BLaER1 treated with 17β-estradiol and CSF1 and Interleukin-3, amounts not matched to agents 10 nM and 100 nM (cell line): ENCODE measurements at regions not wholly inside any gene's neighbourhood (a gene's known extent, or its start where the extent isn't known, plus 50 kb on each side); places are given as distances from the start of the nearest gene placed in this dataset.

ENCODE experiments used
- H3K27ac ChIP-seq, 11 experiments: shearing (Covaris generic); formaldehyde crosslinking; 2 replicates each; pipeline ENCODE4 v1.8.1; 2022
- H3K27me3 ChIP-seq, 11 experiments: shearing (Covaris generic); formaldehyde crosslinking; 2 replicates each; pipeline ENCODE4 v1.8.1; 2022
- H3K36me3 ChIP-seq, 11 experiments: shearing (Covaris generic); formaldehyde crosslinking; 2 replicates each; pipeline ENCODE4 v1.8.1; 2022
- H3K4me1 ChIP-seq, 10 experiments: shearing (Covaris generic); formaldehyde crosslinking; 2 replicates each; pipeline ENCODE4 v1.8.1; 2022
- H3K4me2 ChIP-seq, 11 experiments: shearing (Covaris generic); formaldehyde crosslinking; 2 replicates each; pipeline ENCODE4 v1.8.1; 2022
- H3K4me3 ChIP-seq, 10 experiments: shearing (Covaris generic); formaldehyde crosslinking; 2 replicates each; pipeline ENCODE4 v1.8.1; 2022
- H3K9ac ChIP-seq, 11 experiments: shearing (Covaris generic); formaldehyde crosslinking; 2 replicates each; pipeline ENCODE4 v1.8.1; 2022
- H3K9me3 ChIP-seq, 11 experiments: shearing (Covaris generic); formaldehyde crosslinking; replicated peaks in 1 of 11; 2 replicates each; pipeline ENCODE4 v1.8.1; 2022
- H4K20me1 ChIP-seq, 11 experiments: shearing (Covaris generic); formaldehyde crosslinking; 2 replicates each; pipeline ENCODE4 v1.8.1; 2022
- Cebpa-rat ChIP-seq, 11 experiments: shearing (Covaris generic); IDR thresholded peaks; 2 replicates each; pipeline ENCODE4 v1.8.1; 2022

DNA sequence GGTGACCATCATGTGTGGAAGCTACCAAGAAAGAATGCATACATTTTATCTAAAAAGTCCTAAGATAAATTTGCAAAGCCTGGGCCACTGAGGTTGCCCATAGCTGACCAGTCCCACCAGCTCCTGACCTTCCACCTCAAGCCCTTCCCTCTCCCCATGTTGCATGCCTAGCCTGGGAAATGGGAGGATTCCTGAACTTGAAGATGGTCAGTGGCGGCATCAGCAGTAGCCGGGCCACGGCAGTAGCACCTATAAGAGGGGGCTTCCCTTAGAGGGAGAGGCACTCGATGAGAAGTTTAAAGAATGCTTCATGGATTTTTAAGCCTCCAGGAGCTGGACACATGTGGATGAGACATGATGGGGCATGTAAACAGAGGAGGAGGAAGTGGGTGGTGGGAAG, 172.1 kb downstream of the KLF13 start:
- H3K9me3 ChIP-seq, result peaks cover 0 to 3% (median 0%) of the 10 kb centered on the region in 11 experiments; a peak in 2 of 22 replicates
- TF ChIP-seq Cebpa-rat (IDR thresholded peaks at IDR 0.05), result no peak
- no peaks in the 10 kb centered on the region; a peak in 1 of 22 replicates for H4K20me1 ChIP-seq
- no peak overlapping the region for H3K4me3 ChIP-seq
- H3K4me1 ChIP-seq, result peaks cover 20 to 30% (median 24%) of the 10 kb centered on the region in 10 experiments
- no peaks in the 10 kb centered on the region for H3K36me3 ChIP-seq
- no peak overlapping the region for H3K27ac ChIP-seq
- H3K9ac ChIP-seq, result no peak overlapping the region
- no peaks in the 10 kb centered on the region for H3K27me3 ChIP-seq
- no peak overlapping the region for H3K4me2 ChIP-seq

DNA sequence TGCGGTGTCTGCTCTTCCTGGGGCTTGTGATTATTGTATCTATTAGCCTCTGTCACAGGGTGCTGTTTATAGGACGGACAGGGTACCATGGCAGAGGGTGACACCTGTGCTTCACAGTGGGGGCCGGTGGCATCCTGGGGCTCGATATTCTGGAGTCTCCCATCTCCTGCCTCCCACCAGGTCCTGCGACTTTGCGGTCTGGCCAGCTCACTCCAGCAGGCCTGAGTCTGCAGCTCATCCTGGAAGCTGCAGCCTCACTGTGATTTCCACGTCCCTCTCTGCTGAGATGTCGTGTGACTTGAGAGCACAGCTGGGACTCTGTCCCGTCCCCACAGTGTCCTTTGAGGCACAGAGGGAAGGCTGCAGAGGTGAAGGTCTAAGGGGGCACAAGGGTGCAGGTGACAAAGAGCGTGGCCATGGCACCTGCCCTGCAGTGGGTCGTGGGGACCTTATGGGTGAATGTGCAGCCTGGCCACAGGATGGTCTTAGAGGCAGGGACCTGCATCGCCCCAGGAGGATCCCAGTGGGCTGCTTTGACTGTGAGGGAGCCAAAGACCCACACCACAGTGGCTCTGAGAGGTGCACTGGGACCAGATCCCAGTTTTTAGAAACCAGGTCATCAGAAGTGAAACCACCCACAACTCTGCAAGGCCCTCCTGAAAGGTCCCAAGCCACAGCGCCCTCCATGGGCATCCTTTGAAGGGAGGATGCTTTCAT, 172.8 kb downstream of the KLF13 start:
- Histone ChIP-seq H3K36me3 (no peaks in the 10 kb centered on the region), H3K9ac (no peak overlapping the region), H3K27ac (peak overlapping the region in 2 of 11 experiments; percentile 29 to 58; a peak in 1 of 22 replicates), H3K4me2 (peak overlapping the region; percentile 71 to 88 (median 79)), H3K4me1 (peaks cover 20 to 30% (median 24%) of the 10 kb centered on the region in 10 experiments), H3K9me3 (no peaks in the 10 kb centered on the region), H4K20me1 (no peaks in the 10 kb centered on the region; a peak in 1 of 22 replicates), H3K4me3 (no peak overlapping the region), H3K27me3 (no peaks in the 10 kb centered on the region)
- no peak for TF ChIP-seq Cebpa-rat (IDR thresholded peaks at IDR 0.05)

DNA sequence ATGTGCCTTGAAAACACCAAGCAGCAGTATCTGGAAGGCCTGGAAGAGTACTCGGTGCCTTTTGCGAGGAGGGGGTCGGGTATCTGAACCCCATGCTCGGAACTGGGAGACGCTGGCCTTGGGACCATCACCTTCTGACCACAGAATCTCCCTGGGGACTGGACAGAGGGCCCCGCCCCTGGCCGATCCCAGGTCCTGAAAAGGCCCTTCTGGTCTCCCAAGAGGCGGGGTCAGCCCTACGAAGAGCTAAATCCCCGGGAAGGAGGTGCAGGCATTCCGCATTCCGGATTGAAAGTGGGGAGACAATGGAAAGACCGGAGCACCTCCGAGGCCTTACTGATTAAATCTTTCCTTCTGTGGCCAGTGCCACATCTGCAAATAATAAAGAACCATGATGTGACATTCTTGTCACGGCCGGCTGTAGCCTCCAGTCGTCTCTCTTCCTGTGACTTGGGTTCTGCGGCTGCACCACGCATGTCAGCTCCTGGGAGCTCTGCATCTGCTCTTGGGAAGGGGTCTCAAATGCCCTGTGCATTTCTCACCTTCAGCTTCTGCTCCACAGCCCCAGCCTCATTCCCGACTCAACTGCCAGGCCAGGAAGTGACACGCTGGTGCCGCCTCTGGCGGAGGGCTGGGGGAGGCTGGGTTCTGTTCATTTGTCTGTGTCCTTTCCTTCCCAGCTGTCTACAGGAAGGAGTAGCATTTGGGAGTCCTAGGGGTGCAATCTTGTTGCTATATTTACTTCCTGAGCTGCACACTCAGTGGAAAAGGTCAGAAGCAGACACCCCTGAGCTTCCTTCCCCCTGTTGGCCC, 173.5 kb downstream of the KLF13 start:
- no peaks in the 10 kb centered on the region for H3K27me3 ChIP-seq
- peak overlapping the region; percentile 71 to 88 (median 79) for H3K4me2 ChIP-seq
- peak overlapping the region in 8 of 11 experiments; percentile 5 to 58 (median 28); a peak in 11 of 22 replicates for H3K27ac ChIP-seq
- H3K9me3 ChIP-seq, result no peaks in the 10 kb centered on the region
- no peak overlapping the region for H3K4me3 ChIP-seq
- no peaks in the 10 kb centered on the region for H3K36me3 ChIP-seq
- TF ChIP-seq Cebpa-rat (IDR thresholded peaks at IDR 0.05), result no peak
- peaks cover 20 to 28% (median 24%) of the 10 kb centered on the region in 10 experiments for H3K4me1 ChIP-seq
- no peaks in the 10 kb centered on the region for H4K20me1 ChIP-seq
- peak overlapping the region in 3 of 11 experiments; percentile 9 to 31 (median 12); a peak in 1 of 22 replicates for H3K9ac ChIP-seq

DNA sequence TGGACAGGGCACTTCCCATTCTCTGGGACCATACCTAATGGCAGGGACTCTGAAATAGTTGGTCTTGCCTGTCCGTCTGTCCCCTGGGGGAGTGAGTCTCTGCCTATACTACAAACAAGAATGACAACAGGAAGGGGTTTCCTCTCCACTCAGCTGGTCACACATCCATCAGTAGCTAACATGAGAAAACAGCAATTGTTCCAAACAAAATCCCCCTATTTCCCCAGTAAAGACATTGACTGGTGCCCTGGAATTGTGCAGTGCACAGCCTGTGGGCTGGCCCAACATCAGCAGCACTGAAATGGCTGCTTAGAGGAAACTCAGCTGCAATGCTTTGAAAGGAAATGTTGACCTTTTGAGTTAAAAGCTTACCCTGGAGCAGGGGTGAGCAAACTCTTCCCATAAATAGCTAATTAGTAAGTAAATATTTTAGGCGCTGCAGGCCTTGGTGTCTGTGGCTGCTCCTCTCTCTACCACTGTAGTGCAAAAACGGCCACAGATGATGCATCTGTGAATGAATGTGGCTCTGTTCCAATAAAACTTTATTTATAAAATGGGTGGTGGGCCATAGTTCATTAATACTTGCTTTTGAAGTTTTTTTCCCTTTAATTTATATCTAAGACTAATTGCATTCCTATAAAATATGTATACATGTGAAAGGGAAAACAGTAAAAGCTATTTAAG, 174.3 kb downstream of the KLF13 start:
- no peak for TF ChIP-seq Cebpa-rat (IDR thresholded peaks at IDR 0.05)
- peak overlapping the region in 3 of 11 experiments; percentile 9 to 31 (median 12); a peak in 1 of 22 replicates for H3K9ac ChIP-seq
- no peaks in the 10 kb centered on the region for H3K27me3 ChIP-seq
- no peak overlapping the region for H3K4me3 ChIP-seq
- H4K20me1 ChIP-seq, result no peaks in the 10 kb centered on the region
- H3K4me2 ChIP-seq, result peak overlapping the region; percentile 71 to 88 (median 79)
- H3K9me3 ChIP-seq, result no peaks in the 10 kb centered on the region
- H3K4me1 ChIP-seq, result peaks cover 20 to 28% (median 24%) of the 10 kb centered on the region in 10 experiments
- H3K27ac ChIP-seq, result peak overlapping the region in 8 of 11 experiments; percentile 5 to 58 (median 28); a peak in 11 of 22 replicates
- H3K36me3 ChIP-seq, result no peaks in the 10 kb centered on the region

DNA sequence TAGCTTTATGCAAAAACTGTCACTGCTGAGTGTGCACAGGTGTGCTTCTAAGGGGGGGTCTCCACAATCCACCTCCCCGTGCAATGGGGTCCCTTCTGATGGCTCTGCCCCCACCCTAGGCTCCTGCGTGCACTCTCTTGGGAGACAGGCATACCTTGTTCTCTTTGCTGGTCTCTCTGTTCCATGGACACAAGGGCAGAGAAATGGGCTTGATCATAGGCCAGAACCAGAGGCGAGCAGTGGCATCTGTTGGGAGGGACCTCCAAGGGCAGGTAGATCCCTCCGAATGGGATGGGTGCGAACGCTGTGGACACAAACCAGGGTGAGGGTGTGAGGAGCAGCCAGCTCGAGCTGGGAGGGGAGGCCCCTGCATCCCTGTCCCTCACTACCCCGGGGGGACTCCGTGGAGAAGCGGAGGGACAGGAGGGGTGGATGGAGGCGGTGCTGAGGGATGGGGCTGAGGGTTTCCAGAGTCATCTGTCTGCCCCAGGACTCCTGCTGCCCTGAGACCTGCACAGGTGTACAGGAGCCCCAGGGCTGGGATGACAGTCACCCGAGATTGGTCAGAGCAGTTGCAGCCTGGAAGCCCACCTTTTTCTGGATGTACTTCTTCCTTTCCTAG, 175.0 kb downstream of the KLF13 start:
- Histone ChIP-seq H3K27ac (no peak overlapping the region), H3K4me1 (peaks cover 20 to 28% (median 24%) of the 10 kb centered on the region in 10 experiments), H3K9ac (no peak overlapping the region), H3K4me2 (0 out of 22 replicates have a peak overlapping the region, but pooled peaks of 1 of the 11 experiments have one; percentile 86), H3K36me3 (no peaks in the 10 kb centered on the region), H3K4me3 (no peak overlapping the region), H4K20me1 (no peaks in the 10 kb centered on the region), H3K9me3 (no peaks in the 10 kb centered on the region), H3K27me3 (no peaks in the 10 kb centered on the region)
- no peak for TF ChIP-seq Cebpa-rat (IDR thresholded peaks at IDR 0.05)

DNA sequence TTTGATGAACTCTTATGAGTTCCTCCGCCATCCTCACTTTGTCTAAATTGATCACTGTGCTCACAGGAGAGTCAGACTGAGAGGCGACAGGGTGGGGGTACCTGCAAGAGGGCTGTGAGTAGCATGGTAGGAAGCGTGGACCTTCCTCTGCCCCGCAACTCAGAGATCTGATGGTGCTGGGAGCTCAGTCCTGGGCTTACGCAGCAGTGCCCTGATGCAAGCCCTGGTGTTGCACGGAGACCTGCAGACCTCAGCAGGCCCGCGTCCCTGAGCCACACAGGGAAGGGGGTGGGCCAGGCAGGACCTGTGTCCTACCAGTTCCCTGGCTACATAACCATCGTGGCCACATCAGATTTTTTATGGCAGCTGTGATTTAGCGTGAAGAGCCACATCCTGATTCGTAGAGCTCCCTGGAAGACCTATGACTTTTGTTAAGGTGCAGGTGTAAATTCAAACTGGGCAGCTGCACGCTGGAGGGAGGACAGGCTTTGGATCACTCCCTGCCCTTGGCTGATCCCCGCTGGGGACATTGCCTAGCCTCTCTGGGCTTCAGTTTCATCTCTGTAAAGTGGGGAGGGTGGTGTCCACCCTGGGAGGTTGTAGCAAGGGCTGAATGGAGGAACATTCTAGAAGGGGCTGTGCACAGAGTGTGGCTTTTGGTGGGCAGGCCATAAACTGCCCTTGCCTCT, 176.1 kb downstream of the KLF13 start:
- no peak for TF ChIP-seq Cebpa-rat (IDR thresholded peaks at IDR 0.05)
- Histone ChIP-seq H3K4me3 (no peak overlapping the region), H3K36me3 (no peaks in the 10 kb centered on the region), H4K20me1 (no peaks in the 10 kb centered on the region), H3K27ac (no peak overlapping the region), H3K9me3 (peaks cover 0 to 2% (median 0%) of the 10 kb centered on the region in 11 experiments; a peak in 1 of 22 replicates), H3K4me2 (no peak overlapping the region), H3K27me3 (no peaks in the 10 kb centered on the region), H3K4me1 (peaks cover 20 to 26% (median 21%) of the 10 kb centered on the region in 10 experiments), H3K9ac (no peak overlapping the region)

DNA sequence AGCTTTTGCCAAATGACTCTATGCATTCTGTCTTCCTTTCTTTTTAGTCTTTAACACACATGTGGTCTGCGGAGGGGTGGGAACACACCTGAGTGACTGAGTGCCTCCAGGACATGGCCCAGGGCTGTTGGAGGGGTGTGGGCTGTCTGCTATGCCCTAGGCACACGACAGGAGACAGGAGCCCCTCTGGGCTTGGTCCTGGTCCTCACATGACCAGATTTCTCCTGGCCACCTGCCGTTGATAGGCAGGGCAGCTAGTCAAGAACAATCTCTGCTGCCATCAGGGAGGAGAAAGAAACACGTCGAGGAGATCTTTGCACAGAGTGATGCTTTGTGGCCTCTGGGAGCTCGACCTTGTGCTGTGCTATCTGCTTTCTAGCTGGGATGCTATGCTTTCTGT, 176.6 kb downstream of the KLF13 start:
- H4K20me1 ChIP-seq, result no peaks in the 10 kb centered on the region
- no peak overlapping the region for H3K4me2 ChIP-seq
- H3K27me3 ChIP-seq, result no peaks in the 10 kb centered on the region
- no peak for TF ChIP-seq Cebpa-rat (IDR thresholded peaks at IDR 0.05)
- H3K36me3 ChIP-seq, result no peaks in the 10 kb centered on the region
- H3K4me1 ChIP-seq, result peaks cover 19 to 26% (median 21%) of the 10 kb centered on the region in 10 experiments
- peaks cover 0 to 7% (median 0%) of the 10 kb centered on the region in 11 experiments; a peak in 2 of 22 replicates for H3K9me3 ChIP-seq
- no peak overlapping the region for H3K9ac ChIP-seq
- no peak overlapping the region for H3K4me3 ChIP-seq
- no peak overlapping the region for H3K27ac ChIP-seq
